ENCODE measurements at regions not wholly inside any gene's neighbourhood (a gene's known extent, or its start where the extent isn't known, plus 50 kb on each side); places are given as distances from the start of the nearest gene placed in this dataset.

DNA sequence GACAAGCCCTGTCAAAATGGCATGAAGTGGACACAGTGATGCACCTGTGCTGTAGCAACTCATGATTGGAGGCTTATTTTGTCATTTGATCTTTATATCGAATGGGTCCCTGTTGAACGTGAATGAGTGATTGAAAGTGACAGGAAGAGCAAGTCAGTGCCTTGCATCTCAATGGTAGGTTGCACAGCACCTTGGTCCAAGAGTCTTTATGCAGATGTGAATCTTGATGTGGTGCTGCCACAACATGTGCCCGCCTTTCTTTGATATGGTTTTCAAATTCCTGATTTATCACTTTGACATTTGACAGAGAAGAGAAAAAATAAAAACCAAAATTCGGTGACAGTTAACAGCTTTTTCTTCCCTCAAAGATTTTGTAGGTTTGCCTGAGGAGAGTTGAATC, 1182.4 kb downstream of the DNAJB9 start:
- H3K27me3 ChIP-seq (ENCODE audit: insufficient read depth, poor library complexity, severe bottlenecking): no peaks in the 10 kb centered on the region
- TF ChIP-seq SPI1 (IDR thresholded peaks at IDR 0.05; ENCODE audit: borderline replicate concordance, low read depth): no peak
- no peak for TF ChIP-seq GABPA (IDR thresholded peaks at IDR 0.05; ENCODE audit: low read depth)
- TF ChIP-seq, protein P1, sequence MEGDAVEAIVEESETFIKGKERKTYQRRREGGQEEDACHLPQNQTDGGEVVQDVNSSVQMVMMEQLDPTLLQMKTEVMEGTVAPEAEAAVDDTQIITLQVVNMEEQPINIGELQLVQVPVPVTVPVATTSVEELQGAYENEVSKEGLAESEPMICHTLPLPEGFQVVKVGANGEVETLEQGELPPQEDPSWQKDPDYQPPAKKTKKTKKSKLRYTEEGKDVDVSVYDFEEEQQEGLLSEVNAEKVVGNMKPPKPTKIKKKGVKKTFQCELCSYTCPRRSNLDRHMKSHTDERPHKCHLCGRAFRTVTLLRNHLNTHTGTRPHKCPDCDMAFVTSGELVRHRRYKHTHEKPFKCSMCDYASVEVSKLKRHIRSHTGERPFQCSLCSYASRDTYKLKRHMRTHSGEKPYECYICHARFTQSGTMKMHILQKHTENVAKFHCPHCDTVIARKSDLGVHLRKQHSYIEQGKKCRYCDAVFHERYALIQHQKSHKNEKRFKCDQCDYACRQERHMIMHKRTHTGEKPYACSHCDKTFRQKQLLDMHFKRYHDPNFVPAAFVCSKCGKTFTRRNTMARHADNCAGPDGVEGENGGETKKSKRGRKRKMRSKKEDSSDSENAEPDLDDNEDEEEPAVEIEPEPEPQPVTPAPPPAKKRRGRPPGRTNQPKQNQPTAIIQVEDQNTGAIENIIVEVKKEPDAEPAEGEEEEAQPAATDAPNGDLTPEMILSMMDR (IDR thresholded peaks at IDR 0.05; ENCODE audit: insufficient read depth, low read length): no peak
- no peak for TF ChIP-seq POLR2AphosphoS5 (IDR thresholded peaks at IDR 0.05; ENCODE audit: low read depth)
- no peak for TF ChIP-seq REST (IDR thresholded peaks at IDR 0.05; ENCODE audit: insufficient replicate concordance, low read depth)
- no peak for DNase-seq (ENCODE audit: low read depth in 1 of 2, low spot score in 1 of 2)
- no peak overlapping the region for H3K4me3 ChIP-seq (replicated peaks; ENCODE audit: insufficient read depth, low read length)
- H3K27ac ChIP-seq (replicated peaks): no peak overlapping the region

GRCh38 chr7:109757713-109758112, 1188.0 kb downstream of the DNAJB9 start:
- Histone ChIP-seq H3K4me3 (replicated peaks; ENCODE audit: insufficient read depth, low read length) (no peak overlapping the region), H3K27ac (replicated peaks) (no peak overlapping the region), H3K27me3 (ENCODE audit: insufficient read depth, poor library complexity, severe bottlenecking) (no peaks in the 10 kb centered on the region)
- DNase-seq (ENCODE audit: low read depth in 1 of 2, low spot score in 1 of 2): no peak
- TF ChIP-seq POLR2AphosphoS5 (IDR thresholded peaks at IDR 0.05; ENCODE audit: low read depth) (no peak), GABPA (IDR thresholded peaks at IDR 0.05; ENCODE audit: low read depth) (no peak), REST (IDR thresholded peaks at IDR 0.05; ENCODE audit: insufficient replicate concordance, low read depth) (no peak), SPI1 (IDR thresholded peaks at IDR 0.05; ENCODE audit: borderline replicate concordance, low read depth) (no peak)
- TF ChIP-seq, protein P1 (IDR thresholded peaks at IDR 0.05; ENCODE audit: insufficient read depth, low read length): no peak

DNA sequence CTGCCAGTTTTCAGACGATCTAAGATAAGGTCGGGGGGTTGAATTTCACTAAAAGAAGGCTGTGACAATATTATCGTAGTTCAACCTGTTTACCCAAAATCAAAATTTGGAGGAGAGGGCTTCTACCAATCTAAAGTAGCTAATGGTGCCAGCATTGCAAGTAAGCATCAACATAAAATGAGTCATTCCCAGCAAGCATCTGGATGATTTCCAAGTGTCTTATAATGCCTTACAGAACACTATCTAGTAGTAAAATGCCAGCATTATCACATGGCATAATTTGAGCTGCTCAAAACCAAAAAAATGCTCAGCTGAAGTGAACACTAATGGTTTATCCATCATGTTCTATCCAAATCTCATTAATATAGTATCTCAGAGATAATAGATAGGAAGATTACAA, 1193.9 kb downstream of the DNAJB9 start:
- Histone ChIP-seq H3K27me3 (ENCODE audit: insufficient read depth, poor library complexity, severe bottlenecking) (no peaks in the 10 kb centered on the region), H3K27ac (replicated peaks) (no peak overlapping the region), H3K4me3 (replicated peaks; ENCODE audit: insufficient read depth, low read length) (no peak overlapping the region)
- DNase-seq (ENCODE audit: low read depth in 1 of 2, low spot score in 1 of 2): no peak
- TF ChIP-seq GABPA (IDR thresholded peaks at IDR 0.05; ENCODE audit: low read depth) (no peak), REST (IDR thresholded peaks at IDR 0.05; ENCODE audit: insufficient replicate concordance, low read depth) (no peak), SPI1 (IDR thresholded peaks at IDR 0.05; ENCODE audit: borderline replicate concordance, low read depth) (no peak), POLR2AphosphoS5 (IDR thresholded peaks at IDR 0.05; ENCODE audit: low read depth) (no peak)
- TF ChIP-seq, protein P1 (IDR thresholded peaks at IDR 0.05; ENCODE audit: insufficient read depth, low read length): no peak

Measured in HL-60 (cell line).